K562 (cell line): ENCODE measurements at regions not wholly inside any gene's neighbourhood (a gene's known extent, or its start where the extent isn't known, plus 50 kb on each side); places are given as distances from the start of the nearest gene placed in this dataset.
"Not testable (repeated sequence)": the region's sequence is repeated elsewhere in the genome, so short reads cannot be mapped to it uniquely, and the experiment has no call there.

ENCODE experiments used
- ATAC-seq: fragments of 200-7000 bp; cut with Tn5 transposase; 3 replicates; pipeline ENCODE4 v1.9.1; 2020; ENCODE audit warnings: moderate library complexity
- BruUV-seq: library from RNA; stranded (reverse); fragments of 400-500 nt; replicated peaks from 2 replicates; lab custom pipeline; 2021; lab: Mats Ljungman, UMichigan
- CTCF ChIA-PET: fragments of 300-600 bp; formaldehyde crosslinking; extraction: SDS; loops from one replicate; lab custom pipeline; 2021; ENCODE audit warnings: low intra/inter-chr PET ratio; lab: Yijun Ruan, JAX
- POLR2A ChIA-PET: fragments of 300-600, 350-650 bp; sonication (Branson Sonifier 250); formaldehyde crosslinking; extraction: SDS; loops from one replicate; lab custom pipeline; 2021; ENCODE audit warnings: antibody characterized with exemption, inconsistent platforms; lab: Yijun Ruan, JAX
- DNase-seq, 4 experiments: peaks; one replicate each; pipeline versions ENCODE4 v3.0.0 to v3.0.0-alpha.2; 2011 to 2018; ENCODE audit warnings: low spot score in 3 of 4, mixed read lengths in 3 of 4; ENCODE audit errors: extremely low read depth in 1 of 4
- FAIRE-seq: peaks from 2 replicates; lab custom pipeline; 2011; peaks lifted over from hg19 to GRCh38; lab: Jason Lieb, UNC
- H2AFZ ChIP-seq: 2 replicates; pipeline ENCODE4 v1.6.0; 2011; ENCODE audit warnings: low read depth, low read length, control low read depth, inconsistent platforms
- H3K27ac ChIP-seq: fragments of 200-600 bp; 3 replicates; pipeline ENCODE4 v1.8.0; 2011; ENCODE audit warnings: low read depth, mild to moderate bottlenecking, control low read depth, inconsistent platforms, low read length, moderate library complexity, mixed read lengths; ENCODE audit errors: extremely low read depth
- H3K27me3 ChIP-seq, 2 experiments: fragments of 300-600 bp in 1 of 2; 2 replicates in 1 of 2; 3 replicates in 1 of 2; pipeline versions ENCODE4 v1.6.0 to v1.8.0; 2011; ENCODE audit warnings: inconsistent platforms in 2 of 2, low read length in 2 of 2, mild to moderate bottlenecking in 1 of 2, mixed read lengths in 1 of 2, moderate library complexity in 1 of 2; ENCODE audit not compliant: control insufficient read depth in 2 of 2, insufficient read depth in 2 of 2
- H3K36me3 ChIP-seq: fragments of 300-600 bp; 3 replicates; pipeline ENCODE4 v1.8.0; 2011; ENCODE audit warnings: mild to moderate bottlenecking, low read length, inconsistent platforms; ENCODE audit not compliant: control insufficient read depth, insufficient read depth
- H3K4me1 ChIP-seq, 2 experiments: fragments of 200-600 bp in 1 of 2; replicated peaks in 1 of 2; 2 replicates in 1 of 2; 3 replicates in 1 of 2; pipeline versions ENCODE4 v1.5.1 to v1.8.0; 2011; ENCODE audit warnings: inconsistent platforms in 2 of 2, low read length in 2 of 2, mild to moderate bottlenecking in 1 of 2, mixed read lengths in 1 of 2, moderate library complexity in 1 of 2; ENCODE audit not compliant: control insufficient read depth in 2 of 2, insufficient read depth in 2 of 2
- H3K4me2 ChIP-seq: 2 replicates; pipeline ENCODE4 v1.6.1; 2011; ENCODE audit warnings: low read length, control low read depth, inconsistent platforms, mixed read lengths; ENCODE audit not compliant: insufficient read depth
- H3K4me3 ChIP-seq: fragments of 200-600 bp; sonication (generic), shearing (Covaris generic); 2 replicates; pipeline ENCODE4 v1.5.1; 2016; ENCODE audit warnings: control low read depth, inconsistent platforms
- H3K79me2 ChIP-seq: fragments of 200-600 bp; 3 replicates; pipeline ENCODE4 v1.8.0; 2011; ENCODE audit warnings: low read length, inconsistent platforms; ENCODE audit not compliant: control insufficient read depth, insufficient read depth
- H3K9ac ChIP-seq, 2 experiments: 2 replicates each; pipeline versions ENCODE4 v1.6.0 to v1.6.1; 2011; ENCODE audit warnings: low read depth in 2 of 2, low read length in 2 of 2, control low read depth in 1 of 2, inconsistent platforms in 1 of 2, mild to moderate bottlenecking in 1 of 2, mixed read lengths in 1 of 2; ENCODE audit not compliant: insufficient read depth in 1 of 2
- H3K9me1 ChIP-seq: one replicate; pipeline ENCODE4 v1.6.0; 2011; ENCODE audit warnings: inconsistent platforms, mild to moderate bottlenecking, low read length, moderate library complexity; ENCODE audit not compliant: control insufficient read depth, insufficient read depth
- H3K9me3 ChIP-seq: replicated peaks from 2 replicates; pipeline ENCODE4 v1.5.1; 2011; ENCODE audit warnings: low read depth, low read length, inconsistent platforms; ENCODE audit not compliant: control insufficient read depth, insufficient read depth
- H4K20me1 ChIP-seq: replicated peaks from 2 replicates; pipeline ENCODE4 v1.6.1; 2011; ENCODE audit warnings: low read length, inconsistent platforms, mixed read lengths; ENCODE audit not compliant: control insufficient read depth, insufficient read depth
- CCNT2 ChIP-seq: IDR thresholded peaks from 2 replicates; pipeline ENCODE4 v1.6.1; 2011; ENCODE audit warnings: borderline replicate concordance, low read depth, mild to moderate bottlenecking, moderate library complexity, mixed read lengths, low read length; ENCODE audit not compliant: insufficient read length; ENCODE audit errors: extremely low read depth
- MXI1 ChIP-seq: IDR thresholded peaks from 2 replicates; pipeline ENCODE4 v1.6.1; 2011; ENCODE audit warnings: low read depth, mild to moderate bottlenecking, improper control_type of control experiment, low read length
- RBFOX2 ChIP-seq: fragments of 200-400 bp; formaldehyde crosslinking; IDR thresholded peaks from 2 replicates; pipeline ENCODE4 v1.6.1; 2017; ENCODE audit warnings: low read depth, mild to moderate bottlenecking, low read length, moderate library complexity
- ZNF79 ChIP-seq: fragments of 250-450 bp; sonication (Bioruptor Pico); IDR thresholded peaks from 2 replicates; pipeline ENCODE4 v1.4.0; 2020; ENCODE audit warnings: low read depth, mild to moderate bottlenecking, moderate library complexity
- WGBS: fragments of 100-300 bp; shearing (Covaris generic); methylation state at CpG from one replicate; pipeline ENCODE4 v1.1.6; 2016; ENCODE audit warnings: low coverage, mixed read lengths; ENCODE audit not compliant: insufficient coverage; ENCODE audit errors: missing lambda C conversion rate; 5-methylcytosine and 5-hydroxymethylcytosine counted together
- in situ Hi-C: fragments of 300-500 bp; cut with MboI; formaldehyde crosslinking; loops from 4 replicates; pipeline ENCODE4 v1.15.0; 2018; ENCODE audit warnings: inconsistent platforms, mixed read lengths
- intact Hi-C: fragments of 100-400 bp; cut with micrococcal nuclease; formaldehyde crosslinking; loops from 2 replicates; pipeline ENCODE4 v1.14.2; 2022
- TF ChIP-seq, protein P1 (sequence below): fragments of 200-800 bp; sonication (Bioruptor generic); IDR thresholded peaks from 2 replicates; pipeline ENCODE4 v1.6.1; 2017; ENCODE audit warnings: missing genetic modification characterization, missing compliant biosample characterization

DNA sequence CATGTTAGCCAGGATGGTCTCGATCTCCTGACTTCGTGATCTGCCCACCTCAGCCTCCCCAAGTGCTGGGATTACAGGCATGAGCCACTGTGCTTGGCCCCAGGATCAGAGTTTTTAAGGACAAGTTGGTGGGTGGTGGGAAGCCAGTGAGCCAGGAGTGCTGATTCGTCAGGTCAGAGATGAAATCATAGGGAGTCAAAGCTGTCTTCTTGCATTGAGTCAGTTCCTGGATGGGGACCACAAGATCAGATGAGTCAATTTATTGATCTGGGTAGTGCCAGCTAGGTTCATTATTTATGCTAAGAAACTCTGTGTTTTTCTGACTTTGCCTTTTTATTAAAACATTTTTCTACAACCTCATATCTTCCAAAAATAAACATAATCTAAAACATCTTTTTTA lies 423.8 kb downstream of the ARL4A start:
- CTCF ChIA-PET: no interaction called here
- Histone ChIP-seq H3K9ac (no peak overlapping the region), H3K4me2 (no peak overlapping the region), H3K27ac (no peak overlapping the region), H4K20me1 (no peaks in the 10 kb centered on the region), H3K9me1 (no peaks in the 10 kb centered on the region), H3K9me3 (no peaks in the 10 kb centered on the region), H2AFZ (no peak overlapping the region), H3K79me2 (no peaks in the 10 kb centered on the region), H3K4me1 (peaks cover 0 to 11% of the 10 kb centered on the region in 2 experiments; a peak in 2 of 5 replicates), H3K27me3 (no peaks in the 10 kb centered on the region), H3K36me3 (no peaks in the 10 kb centered on the region), H3K4me3 (no peak overlapping the region)
- TF ChIP-seq MXI1 (no peak), CCNT2 (no peak), RBFOX2 (no peak), ZNF79 (CRISPR knock-in tag) (no peak)
- TF ChIP-seq, protein P1, sequence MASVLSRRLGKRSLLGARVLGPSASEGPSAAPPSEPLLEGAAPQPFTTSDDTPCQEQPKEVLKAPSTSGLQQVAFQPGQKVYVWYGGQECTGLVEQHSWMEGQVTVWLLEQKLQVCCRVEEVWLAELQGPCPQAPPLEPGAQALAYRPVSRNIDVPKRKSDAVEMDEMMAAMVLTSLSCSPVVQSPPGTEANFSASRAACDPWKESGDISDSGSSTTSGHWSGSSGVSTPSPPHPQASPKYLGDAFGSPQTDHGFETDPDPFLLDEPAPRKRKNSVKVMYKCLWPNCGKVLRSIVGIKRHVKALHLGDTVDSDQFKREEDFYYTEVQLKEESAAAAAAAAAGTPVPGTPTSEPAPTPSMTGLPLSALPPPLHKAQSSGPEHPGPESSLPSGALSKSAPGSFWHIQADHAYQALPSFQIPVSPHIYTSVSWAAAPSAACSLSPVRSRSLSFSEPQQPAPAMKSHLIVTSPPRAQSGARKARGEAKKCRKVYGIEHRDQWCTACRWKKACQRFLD: no peak
- FAIRE-seq (no peak), ATAC-seq (no peak), DNase-seq (no peak)
- intact Hi-C loops: no loop called here
- no TSS peak for BruUV-seq
- WGBS: 23% methylated on average over 2 of the region's 3 CpGs
- POLR2A ChIA-PET: no interaction called here
- in situ Hi-C loops: no loop called here

DNA sequence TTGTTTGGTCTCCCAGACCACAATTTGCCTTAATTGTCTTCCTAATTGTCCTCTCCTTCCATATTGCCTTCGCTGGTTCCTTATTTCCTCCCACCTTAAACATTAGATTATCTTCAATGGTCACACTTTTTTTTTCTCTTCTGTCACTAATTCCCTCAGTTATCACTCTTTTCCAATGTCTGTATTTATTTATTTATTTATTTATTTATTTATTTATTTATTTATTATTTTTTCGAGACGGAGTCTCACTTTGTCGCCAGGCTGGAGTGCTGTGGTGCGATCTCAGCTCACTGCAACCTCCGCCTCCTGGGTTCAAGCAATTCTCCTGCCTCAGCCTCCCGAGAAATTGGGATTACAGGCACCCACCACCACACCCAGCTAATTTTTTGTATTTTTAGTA lies 426.8 kb downstream of the ARL4A start:
- CTCF ChIA-PET, H3K36me3 ChIP-seq, H3K27ac ChIP-seq, ATAC-seq, H3K9me3 ChIP-seq, H3K79me2 ChIP-seq, H3K9ac ChIP-seq, BruUV-seq, in situ Hi-C loops, DNase-seq, H3K4me2 ChIP-seq, H4K20me1 ChIP-seq, H2AFZ ChIP-seq, H3K4me3 ChIP-seq, FAIRE-seq, H3K9me1 ChIP-seq, H3K27me3 ChIP-seq: not testable (repeated sequence)
- WGBS: 96% methylated on average over 5 of the region's 7 CpGs
- intact Hi-C loops: loop anchor here (2.0 kb wide), 1 partner anchor 383 kb away; no protein-coding TSS in a partner anchor
- H3K4me1 ChIP-seq: peaks cover 0 to 11% of the 10 kb centered on the region in 2 experiments; a peak in 2 of 5 replicates
- POLR2A ChIA-PET: interaction anchor here (1.4 kb wide), 1 partner anchor 10 kb away, joined by 4 read pairs; no protein-coding TSS in a partner anchor
